Ecto neural progenitor cell (in vitro differentiated cells): ENCODE measurements at regions not wholly inside any gene's neighbourhood (a gene's known extent, or its start where the extent isn't known, plus 50 kb on each side); places are given as distances from the start of the nearest gene placed in this dataset.
"Not testable (repeated sequence)": the region's sequence is repeated elsewhere in the genome, so short reads cannot be mapped to it uniquely, and the experiment has no call there.

Experiments
- DNase-seq: peaks from one replicate; pipeline ENCODE4 v3.0.0-alpha.2; 2018; ENCODE audit warnings: low spot score

DNA sequence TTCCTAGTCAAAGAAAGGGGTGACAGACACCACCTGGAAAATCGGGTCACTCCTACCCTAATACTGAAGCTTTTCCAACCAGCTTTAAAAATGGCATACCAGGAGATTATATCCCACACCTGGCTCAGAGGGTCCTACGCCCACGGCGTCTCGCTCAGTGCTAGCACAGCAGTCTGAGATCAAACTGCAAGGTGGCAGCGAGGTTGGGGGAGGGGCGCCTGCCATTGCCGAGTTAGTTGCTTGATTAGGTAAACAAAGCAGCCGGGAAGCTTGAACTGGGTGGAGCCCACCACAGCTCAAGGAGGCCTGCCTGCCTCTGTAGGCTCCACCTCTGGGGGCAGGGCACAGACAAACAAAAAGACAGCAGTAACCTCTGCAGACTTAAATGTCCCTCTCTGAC lies 127.1 kb downstream of the NXPE2 start:
- DNase-seq: not testable (repeated sequence)

- no peak for DNase-seq
Measured at GRCh38 chr11:114811971-114812370, 133.6 kb downstream of the NXPE2 start.

GRCh38 chr11:114812733-114813132 lies 134.4 kb downstream of the NXPE2 start:
- no peak for DNase-seq

GRCh38 chr11:114813189-114813718 lies 134.9 kb downstream of the NXPE2 start:
- no peak for DNase-seq

DNA sequence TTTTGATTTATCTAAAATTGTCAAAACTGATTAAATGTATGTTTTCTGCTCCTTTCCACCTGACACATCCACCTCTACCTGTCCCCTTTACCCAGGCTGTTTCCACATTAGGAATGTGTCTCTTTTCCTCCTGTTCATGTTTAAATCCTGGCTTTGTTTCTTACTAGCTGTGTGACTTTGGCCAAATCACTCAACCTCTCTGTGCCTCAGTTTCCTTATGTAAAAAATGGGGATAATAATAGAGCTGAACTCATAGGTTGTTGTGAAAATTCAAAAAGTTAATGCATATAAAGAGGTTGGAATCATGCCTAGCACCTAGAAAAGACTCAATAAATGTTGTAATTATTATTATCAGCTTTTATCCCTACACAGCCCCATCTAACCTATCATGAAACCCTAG lies 136.8 kb downstream of the NXPE2 start:
- DNase-seq: no peak

DNA sequence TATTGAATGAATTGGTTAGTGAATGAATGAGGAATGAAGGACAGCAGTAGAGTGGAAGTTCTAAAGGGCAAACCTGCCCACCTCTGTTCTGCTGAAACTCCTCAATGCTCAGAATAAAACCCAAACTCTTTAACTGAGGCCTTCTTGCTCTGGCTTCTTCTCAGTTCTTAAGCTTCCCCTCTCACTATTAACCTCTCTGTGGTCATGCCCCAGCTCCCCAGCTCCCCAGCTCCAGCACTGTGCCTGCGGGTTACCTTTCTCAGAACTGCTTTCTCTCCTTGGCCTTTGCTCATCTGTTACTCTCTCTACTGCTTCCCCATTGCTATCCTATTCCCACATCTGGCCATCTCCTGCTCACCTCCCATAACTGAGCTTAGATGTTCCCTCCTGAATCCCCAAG lies 137.4 kb downstream of the NXPE2 start:
- no peak for DNase-seq

GRCh38 chr11:114816791-114817190 lies 138.5 kb downstream of the NXPE2 start:
- no peak for DNase-seq

DNA sequence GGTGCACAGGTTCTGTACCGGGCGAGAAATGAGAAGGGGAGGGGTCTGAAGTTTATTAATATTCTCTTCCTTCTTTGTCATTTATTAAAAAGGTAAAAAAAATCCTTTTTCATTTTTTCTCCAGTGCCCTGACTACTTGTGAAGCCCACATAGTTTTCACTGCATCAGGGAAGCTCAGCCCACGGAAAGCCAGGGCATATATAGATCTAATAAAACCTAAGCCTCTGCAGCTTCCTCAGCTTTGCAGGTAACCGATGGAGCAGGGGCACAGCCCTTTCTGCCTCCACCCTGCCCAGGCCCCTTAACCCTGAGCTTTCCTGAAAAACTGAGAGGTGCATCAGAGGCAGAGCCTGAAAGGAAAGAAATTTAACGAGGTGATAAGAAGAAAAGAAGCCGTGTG lies 140.1 kb downstream of the NXPE2 start:
- no peak for DNase-seq

- DNase-seq: no peak
Measured at GRCh38 chr11:114819028-114819427, 140.7 kb downstream of the NXPE2 start.

GRCh38 chr11:114820621-114821020 lies 142.3 kb downstream of the NXPE2 start:
- no peak for DNase-seq

GRCh38 chr11:114821621-114822412 lies 143.5 kb downstream of the NXPE2 start:
- no peak for DNase-seq

- no peak for DNase-seq
Measured at GRCh38 chr11:114826910-114827442, 148.6 kb downstream of the NXPE2 start.

DNA sequence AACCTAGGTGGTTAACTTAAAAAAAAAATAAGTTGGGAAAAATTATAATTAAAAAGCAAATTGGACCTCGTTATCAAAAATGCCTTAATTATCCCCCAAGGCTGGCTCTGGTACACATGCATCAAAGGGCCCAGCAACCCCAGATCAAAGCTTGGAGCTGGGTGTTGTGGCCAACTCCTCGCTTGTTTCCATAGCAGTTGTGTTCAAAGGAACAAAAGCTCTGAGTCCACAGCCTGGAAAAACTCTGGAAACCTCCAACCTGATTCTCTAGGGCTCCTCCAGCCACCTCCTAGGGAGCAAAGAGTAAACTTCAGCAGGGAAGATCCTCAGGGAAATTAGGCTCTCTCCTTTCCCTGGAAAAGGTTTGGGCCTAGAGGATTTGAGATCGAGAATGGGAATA lies 149.4 kb downstream of the NXPE2 start:
- DNase-seq: no peak

- no peak for DNase-seq
Measured at GRCh38 chr11:114832532-114833125, 154.3 kb downstream of the NXPE2 start.

- no peak for DNase-seq
Measured at GRCh38 chr11:114836161-114836560, 157.8 kb downstream of the NXPE2 start.

GRCh38 chr11:114844896-114845295 lies 166.6 kb downstream of the NXPE2 start:
- DNase-seq: no peak

DNA sequence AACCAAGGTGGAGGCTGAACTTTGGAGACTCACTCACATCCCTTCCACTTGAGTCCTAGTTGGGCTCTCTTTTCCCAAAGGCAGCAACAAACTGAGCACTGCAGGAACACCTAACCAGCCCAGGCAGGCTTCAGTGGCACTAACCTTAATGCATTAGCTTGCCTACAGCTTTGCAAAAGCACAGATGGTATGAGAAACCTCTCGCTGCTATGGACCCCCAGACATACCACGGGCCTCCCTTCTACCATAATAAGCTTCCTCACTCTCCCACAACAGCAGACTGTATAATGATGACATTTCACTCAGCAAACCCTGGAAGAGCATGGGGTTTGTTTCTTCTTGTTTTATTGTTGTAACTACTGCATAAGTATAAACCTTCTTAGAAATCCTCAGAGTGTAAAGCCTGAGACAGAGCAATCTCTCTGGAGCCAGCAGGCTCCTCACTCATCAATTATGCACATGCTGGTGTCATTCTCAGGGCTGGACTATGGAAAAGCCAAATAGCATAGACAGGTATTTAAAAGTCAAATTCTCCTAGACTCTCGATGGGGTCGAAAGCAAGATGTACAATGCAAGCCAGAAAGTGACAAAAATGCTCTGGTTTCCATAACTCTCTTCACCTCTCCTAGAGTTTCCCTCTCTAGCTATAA lies 167.6 kb downstream of the NXPE2 start:
- no peak for DNase-seq

- peak; percentile 52 for DNase-seq
Measured at GRCh38 chr11:114846416-114846791, 168.1 kb downstream of the NXPE2 start.

- no peak for DNase-seq
Measured at GRCh38 chr11:114847306-114847975, 169.1 kb downstream of the NXPE2 start.

GRCh38 chr11:114848027-114848426 lies 169.7 kb downstream of the NXPE2 start:
- no peak for DNase-seq

DNA sequence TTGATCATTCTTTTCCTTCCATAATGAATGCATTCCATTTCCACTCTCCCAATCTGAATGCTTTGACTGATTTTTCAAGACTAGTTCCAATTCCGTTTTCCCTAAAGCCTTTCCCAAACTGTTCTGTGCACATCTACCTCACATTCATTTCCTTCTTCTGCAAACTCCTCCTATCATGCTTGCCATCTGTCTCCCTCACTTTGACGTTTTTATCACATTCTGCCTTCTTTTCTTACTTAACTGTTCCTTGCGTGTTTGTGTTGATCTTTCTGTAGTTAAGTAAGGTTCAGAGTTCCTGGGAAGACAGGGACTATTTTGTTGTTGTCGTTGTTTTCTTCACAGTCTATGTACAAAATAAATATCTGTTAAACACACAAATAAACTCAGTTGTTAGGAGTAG lies 179.0 kb downstream of the NXPE2 start:
- DNase-seq: no peak

GRCh38 chr11:114864896-114865295 lies 186.6 kb downstream of the NXPE2 start:
- DNase-seq: no peak
